PC-9 (cell line): ENCODE measurements at regions not wholly inside any gene's neighbourhood (a gene's known extent, or its start where the extent isn't known, plus 50 kb on each side); places are given as distances from the start of the nearest gene placed in this dataset.

Source experiments
- BruUV-seq: library from RNA; stranded (reverse); fragments of 400-500 nt; replicated peaks from 2 replicates; lab custom pipeline; 2021; lab: Mats Ljungman, UMichigan
- CTCF ChIA-PET: fragments of 300-600 bp; sonication (Branson Sonifier 250); formaldehyde crosslinking; loops from one replicate; lab custom pipeline; 2022; ENCODE audit warnings: antibody characterized with exemption; lab: Charles Lee
- POLR2A ChIA-PET: fragments of 300-600 bp; sonication (Branson Sonifier 250); formaldehyde crosslinking; loops from one replicate; lab custom pipeline; 2022; ENCODE audit warnings: antibody characterized with exemption; ENCODE audit not compliant: unreplicated experiment; lab: Charles Lee
- DNase-seq, 2 experiments: peaks; one replicate each; pipeline versions ENCODE4 v3.0.0 to v3.0.0-alpha.2; 2015 to 2022; ENCODE audit warnings: mixed read lengths in 1 of 2
- H2AFZ ChIP-seq: fragments of 200-600 bp; sonication (generic); 2 replicates; pipeline ENCODE4 v1.8.1; 2017; ENCODE audit warnings: antibody characterized with exemption
- H3F3A ChIP-seq: fragments of 200-600 bp; sonication (generic); 2 replicates; pipeline ENCODE4 v1.8.1; 2017; ENCODE audit warnings: antibody characterized with exemption, mild to moderate bottlenecking, low read depth; ENCODE audit not compliant: insufficient read depth
- H3K27ac ChIP-seq: fragments of 200-600 bp; sonication (generic); 2 replicates; pipeline ENCODE4 v1.6.1; 2016; ENCODE audit warnings: mixed run types
- H3K27me3 ChIP-seq: fragments of 200-600 bp; sonication (generic); 2 replicates; pipeline ENCODE4 v1.6.1; 2016; ENCODE audit warnings: low read depth, mixed run types; ENCODE audit not compliant: insufficient read depth
- H3K36me3 ChIP-seq: fragments of 200-600 bp; sonication (generic); 2 replicates; pipeline ENCODE4 v1.6.1; 2016; ENCODE audit warnings: low read depth, mixed run types
- H3K4me1 ChIP-seq: fragments of 200-600 bp; sonication (generic); replicated peaks from 2 replicates; pipeline ENCODE4 v1.6.1; 2016; ENCODE audit warnings: mixed run types; ENCODE audit not compliant: insufficient read depth
- H3K4me2 ChIP-seq: fragments of 200-600 bp; sonication (generic); 2 replicates; pipeline ENCODE4 v1.6.1; 2017; ENCODE audit warnings: mixed run types
- H3K4me3 ChIP-seq: fragments of 200-600 bp; sonication (generic); 2 replicates; pipeline ENCODE4 v1.6.1; 2016; ENCODE audit warnings: mixed run types
- H3K79me2 ChIP-seq: fragments of 200-600 bp; sonication (generic); 2 replicates; pipeline ENCODE4 v1.6.1; 2017; ENCODE audit warnings: low read depth, mixed run types
- H3K9me2 ChIP-seq: fragments of 200-600 bp; sonication (generic); 2 replicates; pipeline ENCODE4 v1.8.1; 2017; ENCODE audit warnings: mild to moderate bottlenecking; ENCODE audit not compliant: insufficient read depth
- H3K9me3 ChIP-seq: fragments of 200-600 bp; sonication (generic); 2 replicates; pipeline ENCODE4 v1.8.1; 2016; ENCODE audit warnings: low read depth; ENCODE audit not compliant: insufficient read depth
- H4K20me1 ChIP-seq: fragments of 200-600 bp; sonication (generic); 2 replicates; pipeline ENCODE4 v1.8.1; 2017; ENCODE audit not compliant: insufficient read depth
- EZH2 ChIP-seq: fragments of 200-600 bp; sonication (generic); IDR thresholded peaks from 2 replicates; pipeline ENCODE4 v1.8.0; 2017; ENCODE audit warnings: antibody characterized with exemption, low read depth
- intact Hi-C: fragments of 100-400 bp; cut with micrococcal nuclease; formaldehyde crosslinking; loops from one replicate; pipeline ENCODE4 v1.10.0; 2022; ENCODE audit not compliant: unreplicated experiment
- TF ChIP-seq, protein P1 (sequence below): fragments of 200-600 bp; sonication (generic); conservative IDR thresholded peaks from 2 replicates; pipeline ENCODE4 v1.6.1; 2017; ENCODE audit warnings: mixed run types, antibody characterized with exemption, mild to moderate bottlenecking, moderate library complexity

DNA sequence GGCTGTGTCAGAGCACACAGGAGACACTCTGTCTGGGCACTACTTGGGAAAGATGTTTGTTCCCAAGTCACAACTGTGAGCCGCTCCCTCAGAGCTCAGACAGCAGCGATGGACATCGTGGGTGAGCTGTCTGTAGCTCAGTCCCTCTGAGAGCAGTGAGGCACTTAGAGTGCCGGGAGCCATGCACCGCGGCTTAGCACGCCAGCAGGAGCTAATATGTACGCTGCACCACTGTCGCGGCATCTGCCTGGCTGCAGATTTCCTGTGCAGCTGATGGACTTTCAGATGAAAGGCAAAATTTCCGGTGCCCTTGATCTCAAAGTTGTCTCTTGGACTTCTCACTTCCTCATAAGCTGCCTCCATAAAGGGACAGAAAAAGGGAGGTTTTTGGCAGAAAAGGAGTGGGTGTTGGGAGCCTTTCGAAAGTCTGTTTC is 92.8 kb upstream of the ZNF469 start:
- Histone ChIP-seq H3K27ac (no peak overlapping the region), H3F3A (no peaks in the 10 kb centered on the region), H2AFZ (no peak overlapping the region), H3K9me3 (peaks cover 15% of the 10 kb centered on the region; the same call in 1 of the 2 replicates), H3K4me2 (no peak overlapping the region), H4K20me1 (no peaks in the 10 kb centered on the region), H3K4me3 (no peak overlapping the region), H3K9me2 (no peaks in the 10 kb centered on the region), H3K36me3 (no peaks in the 10 kb centered on the region), H3K27me3 (no peaks in the 10 kb centered on the region), H3K79me2 (no peaks in the 10 kb centered on the region), H3K4me1 (no peaks in the 10 kb centered on the region)
- intact Hi-C loops, result no loop called here
- TF ChIP-seq, protein P1, sequence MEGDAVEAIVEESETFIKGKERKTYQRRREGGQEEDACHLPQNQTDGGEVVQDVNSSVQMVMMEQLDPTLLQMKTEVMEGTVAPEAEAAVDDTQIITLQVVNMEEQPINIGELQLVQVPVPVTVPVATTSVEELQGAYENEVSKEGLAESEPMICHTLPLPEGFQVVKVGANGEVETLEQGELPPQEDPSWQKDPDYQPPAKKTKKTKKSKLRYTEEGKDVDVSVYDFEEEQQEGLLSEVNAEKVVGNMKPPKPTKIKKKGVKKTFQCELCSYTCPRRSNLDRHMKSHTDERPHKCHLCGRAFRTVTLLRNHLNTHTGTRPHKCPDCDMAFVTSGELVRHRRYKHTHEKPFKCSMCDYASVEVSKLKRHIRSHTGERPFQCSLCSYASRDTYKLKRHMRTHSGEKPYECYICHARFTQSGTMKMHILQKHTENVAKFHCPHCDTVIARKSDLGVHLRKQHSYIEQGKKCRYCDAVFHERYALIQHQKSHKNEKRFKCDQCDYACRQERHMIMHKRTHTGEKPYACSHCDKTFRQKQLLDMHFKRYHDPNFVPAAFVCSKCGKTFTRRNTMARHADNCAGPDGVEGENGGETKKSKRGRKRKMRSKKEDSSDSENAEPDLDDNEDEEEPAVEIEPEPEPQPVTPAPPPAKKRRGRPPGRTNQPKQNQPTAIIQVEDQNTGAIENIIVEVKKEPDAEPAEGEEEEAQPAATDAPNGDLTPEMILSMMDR, result no peak
- no peak for TF ChIP-seq EZH2
- no TSS peak for BruUV-seq
- CTCF ChIA-PET, result no interaction called here
- no peak for DNase-seq
- POLR2A ChIA-PET, result no interaction called here

DNA sequence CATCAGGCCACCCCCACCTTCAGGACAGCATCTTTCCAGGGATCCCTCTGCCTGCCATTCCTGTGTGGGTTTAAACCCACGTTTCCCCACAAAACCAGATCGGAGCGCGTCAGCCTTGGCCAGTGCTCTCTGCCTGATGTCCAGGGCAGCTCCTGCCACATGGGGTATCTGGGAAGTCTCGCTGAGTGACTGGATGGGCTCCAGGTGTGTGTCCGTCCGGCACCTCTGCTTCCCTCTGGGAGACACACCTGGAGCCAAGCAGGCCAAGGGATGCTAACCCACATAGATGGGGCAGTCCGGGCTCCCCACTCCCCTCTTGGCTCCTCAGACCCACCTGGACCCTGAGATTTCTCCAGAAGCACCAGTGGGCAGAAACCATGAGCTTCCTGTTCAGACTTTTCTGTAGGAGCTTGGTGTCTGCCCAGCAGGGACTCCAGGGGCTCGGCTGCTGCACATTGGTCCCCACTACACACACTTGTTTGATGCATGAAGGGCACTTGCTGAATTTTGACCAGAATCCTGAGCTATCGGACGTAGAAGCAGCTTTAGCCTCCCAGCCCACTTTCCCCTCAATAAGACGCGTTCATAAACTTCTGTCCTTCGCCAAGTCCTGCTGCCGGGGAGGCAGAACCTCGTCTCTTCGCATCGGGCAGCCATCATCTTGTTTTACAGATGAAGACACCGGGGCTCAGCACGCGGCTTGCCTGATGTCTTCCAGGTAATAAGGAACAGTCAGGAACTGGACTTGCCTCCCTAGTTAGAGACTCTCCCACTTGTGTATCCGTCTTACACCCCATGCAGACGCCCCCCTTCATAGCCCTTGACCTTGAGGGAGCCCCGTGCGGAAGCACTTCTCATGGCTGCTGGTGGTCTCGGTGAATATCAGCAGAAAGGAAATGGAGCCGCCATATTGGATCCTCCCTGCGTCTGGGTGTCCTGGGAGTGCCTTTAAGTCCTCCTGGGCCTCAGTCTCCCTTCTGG is 91.6 kb upstream of the ZNF469 start:
- Histone ChIP-seq H3K36me3 (no peaks in the 10 kb centered on the region), H3K9me2 (no peaks in the 10 kb centered on the region), H2AFZ (no peak overlapping the region), H3K4me2 (no peak overlapping the region), H3K9me3 (peaks cover 11% of the 10 kb centered on the region; the same call in 1 of the 2 replicates), H3K4me1 (no peaks in the 10 kb centered on the region), H3K4me3 (no peak overlapping the region), H4K20me1 (no peaks in the 10 kb centered on the region), H3F3A (peaks cover under 1% of the 10 kb centered on the region; the same call in 1 of the 2 replicates), H3K79me2 (no peaks in the 10 kb centered on the region), H3K27ac (no peak overlapping the region), H3K27me3 (no peaks in the 10 kb centered on the region)
- ChIA-PET POLR2A (no interaction called here), CTCF (interaction anchor here (0.6 kb wide), 1 partner anchor 96 kb away, joined by 3 read pairs; no protein-coding TSS in a partner anchor)
- TF ChIP-seq, protein P1, result no peak
- TF ChIP-seq EZH2, result no peak
- BruUV-seq, result no TSS peak
- intact Hi-C loops, result no loop called here
- no peak for DNase-seq

DNA sequence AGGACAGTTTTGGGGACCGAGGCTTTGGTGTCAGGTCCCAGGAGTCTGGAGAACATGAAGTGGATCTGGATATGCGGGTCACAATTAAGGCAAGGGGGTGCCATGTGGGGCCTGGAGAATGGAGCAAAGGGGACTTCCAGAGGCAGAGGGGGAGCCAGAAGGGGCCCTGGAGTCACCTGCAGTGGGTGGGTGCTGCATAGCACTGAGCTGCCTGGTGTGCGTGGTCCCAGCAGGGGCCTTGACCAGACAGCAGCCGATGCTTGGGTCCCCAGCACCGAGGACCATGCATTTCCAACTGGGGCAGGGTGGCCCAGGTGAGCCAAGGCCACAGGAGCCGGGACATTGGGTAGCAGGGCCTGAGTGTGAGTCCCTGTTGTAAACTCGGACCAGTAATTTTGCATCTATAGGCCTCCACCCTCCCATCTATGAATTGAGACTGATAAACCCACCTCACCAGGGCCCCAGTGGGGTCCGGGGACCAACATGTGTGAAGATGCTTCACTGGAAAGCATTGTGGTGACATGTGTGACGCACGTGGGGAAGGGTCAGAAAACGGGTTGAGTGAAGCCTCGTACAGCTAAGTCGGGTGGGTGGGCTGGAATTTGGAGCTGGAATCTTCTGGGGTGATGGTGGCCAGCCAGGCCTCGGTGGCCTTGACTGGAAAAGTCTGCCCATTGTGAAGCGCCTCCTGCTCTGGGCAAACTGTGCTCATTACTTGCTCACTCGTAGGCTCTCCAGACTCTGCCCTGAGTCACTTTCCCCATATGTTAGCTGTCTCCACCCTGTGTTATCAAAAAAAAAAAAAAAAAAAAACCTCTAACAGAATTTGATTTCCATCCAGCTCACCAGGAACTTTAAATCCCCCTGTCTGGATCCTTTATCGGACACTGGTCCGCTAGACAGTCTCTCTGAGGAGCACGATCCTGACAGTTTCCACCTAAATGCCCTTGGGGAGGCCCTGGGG is 90.5 kb upstream of the ZNF469 start:
- Histone ChIP-seq H4K20me1 (no peaks in the 10 kb centered on the region), H3F3A (peaks cover 9% of the 10 kb centered on the region; the same call in 1 of the 2 replicates), H3K79me2 (no peaks in the 10 kb centered on the region), H3K9me3 (0 out of 2 replicates have a peak, but pooled peaks cover under 1% of the 10 kb centered on the region), H3K36me3 (no peaks in the 10 kb centered on the region), H2AFZ (no peak overlapping the region), H3K4me2 (no peak overlapping the region), H3K27me3 (no peaks in the 10 kb centered on the region), H3K4me1 (no peaks in the 10 kb centered on the region), H3K4me3 (no peak overlapping the region), H3K27ac (no peak overlapping the region), H3K9me2 (no peaks in the 10 kb centered on the region)
- intact Hi-C loops, result no loop called here
- BruUV-seq, result no TSS peak
- ChIA-PET CTCF (interaction anchor here (0.6 kb wide), 1 partner anchor 151 kb away, joined by 3 read pairs; no protein-coding TSS in a partner anchor), POLR2A (no interaction called here)
- no peak for DNase-seq
- TF ChIP-seq, protein P1, result no peak
- TF ChIP-seq EZH2, result no peak
